NOMO-1 treated with DMSO at 0.1 percent for 48 hours (cell line): ENCODE measurements at regions not wholly inside any gene's neighbourhood (a gene's known extent, or its start where the extent isn't known, plus 50 kb on each side); places are given as distances from the start of the nearest gene placed in this dataset.

ENCODE experiments used
- DNase-seq: peaks from one replicate; lab custom pipeline; 2025; ENCODE audit not compliant: unreplicated experiment; lab: John Stamatoyannopoulos, UW

- DNase-seq: no peak
These were observed 601.7 kb upstream of the VSTM2A start for GRCh38 chr7:53940483-53940882.

- no peak for DNase-seq
These were observed 594.4 kb upstream of the VSTM2A start for GRCh38 chr7:53947732-53948131.

- DNase-seq: no peak
These were observed 576.5 kb upstream of the VSTM2A start for GRCh38 chr7:53965716-53966115.

- no peak for DNase-seq
These were observed 558.7 kb upstream of the VSTM2A start for GRCh38 chr7:53983480-53983879.

DNA sequence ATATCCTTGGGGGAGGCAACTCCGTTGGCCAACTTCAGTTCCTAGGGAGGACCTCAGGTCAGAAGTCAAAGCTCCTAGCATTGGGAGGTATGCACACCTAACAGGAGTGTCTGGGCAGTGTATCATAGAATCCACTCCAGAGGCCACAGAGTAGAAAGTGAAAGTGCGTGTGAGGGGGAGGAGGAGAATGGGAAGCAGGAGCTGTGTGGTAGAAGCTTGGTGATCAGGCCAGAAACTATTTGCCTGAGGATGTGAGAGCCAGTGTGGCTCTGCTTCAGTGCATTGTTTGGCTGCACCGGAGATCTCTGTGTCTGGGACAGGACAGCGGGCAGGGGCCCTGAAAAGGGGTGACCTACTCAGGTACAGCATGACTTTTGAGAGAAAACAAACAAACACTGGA lies 557.4 kb upstream of the VSTM2A start:
- DNase-seq: no peak

- DNase-seq: no peak
These were observed 553.8 kb upstream of the VSTM2A start for GRCh38 chr7:53988376-53988775.

- DNase-seq: no peak
These were observed 549.0 kb upstream of the VSTM2A start for GRCh38 chr7:53993224-53993623.

DNA sequence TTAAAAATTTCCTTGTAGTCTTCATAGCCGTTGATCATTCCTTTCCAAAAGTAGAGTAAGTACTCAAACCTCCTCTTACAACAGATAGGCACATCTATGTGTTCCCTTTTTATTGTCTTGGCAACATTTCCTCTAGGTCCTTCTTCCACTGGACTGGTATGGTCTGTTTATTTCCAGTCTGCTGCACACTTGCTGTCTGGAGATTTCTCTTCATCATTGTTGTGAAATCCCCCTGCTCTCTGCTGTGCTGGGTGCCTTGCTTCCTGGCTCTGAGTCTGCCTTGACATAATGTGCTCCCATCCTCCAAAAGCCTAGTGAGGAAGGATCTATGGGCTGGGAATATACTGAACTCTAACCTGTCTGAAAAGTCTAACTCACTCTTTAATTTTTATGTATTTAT lies 545.3 kb upstream of the VSTM2A start:
- no peak for DNase-seq

DNA sequence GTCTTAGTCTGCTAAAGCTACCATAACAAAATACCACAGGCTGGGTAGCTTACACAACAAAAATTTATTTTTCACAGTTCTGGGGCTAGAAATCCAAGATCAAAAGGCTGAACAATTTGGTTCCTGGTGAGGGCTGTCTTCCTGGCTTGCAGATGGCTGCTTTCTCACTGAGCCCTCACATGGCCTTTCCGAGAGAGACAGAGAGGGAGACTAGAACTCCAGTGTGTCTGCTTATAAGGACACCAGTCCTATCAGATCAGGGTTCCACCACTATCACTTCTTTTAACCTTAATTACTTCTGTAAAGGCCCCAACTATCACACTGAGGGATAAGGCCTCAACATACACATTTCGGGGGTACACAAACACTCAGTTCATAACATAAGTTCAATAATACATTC lies 527.4 kb upstream of the VSTM2A start:
- no peak for DNase-seq

DNA sequence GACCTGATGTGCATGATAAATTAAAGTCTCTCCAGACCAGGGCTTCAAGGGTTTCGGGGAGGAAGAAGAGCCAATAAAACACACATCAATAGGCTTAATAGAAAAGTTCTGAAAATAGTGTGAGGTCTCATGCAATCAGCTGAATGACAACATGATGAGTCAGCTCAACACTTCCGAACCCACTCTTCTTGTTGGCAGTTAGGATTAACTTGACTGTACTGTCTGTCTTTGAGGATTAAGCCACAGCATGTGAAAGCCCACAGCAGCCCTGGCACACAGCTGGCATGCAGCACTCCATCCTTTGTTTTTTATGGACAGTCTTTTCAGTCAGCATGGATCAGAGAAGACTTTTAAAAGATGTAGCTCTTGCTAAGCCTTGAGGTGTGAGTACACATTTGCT lies 526.9 kb upstream of the VSTM2A start:
- DNase-seq: no peak

- no peak for DNase-seq
These were observed 504.3 kb upstream of the VSTM2A start for GRCh38 chr7:54037873-54038272.

DNA sequence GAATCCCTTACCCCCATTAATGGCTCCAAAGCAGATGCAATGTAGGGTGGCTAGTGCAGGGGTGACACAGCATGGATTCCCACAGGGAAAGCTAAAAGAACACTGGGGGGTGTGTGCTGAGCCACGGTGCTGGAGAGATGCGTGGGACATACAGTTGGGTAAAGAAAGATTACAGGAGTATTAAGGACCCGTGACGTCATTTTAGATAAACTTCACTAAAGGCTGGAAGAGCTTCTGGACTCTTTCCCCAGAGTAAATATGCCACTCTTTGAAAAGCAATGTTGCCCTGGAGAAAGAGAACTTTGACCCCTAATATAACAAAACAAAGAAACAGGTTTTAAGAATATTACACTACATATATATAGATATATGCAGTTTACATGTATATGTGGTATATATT lies 481.5 kb upstream of the VSTM2A start:
- no peak for DNase-seq

DNA sequence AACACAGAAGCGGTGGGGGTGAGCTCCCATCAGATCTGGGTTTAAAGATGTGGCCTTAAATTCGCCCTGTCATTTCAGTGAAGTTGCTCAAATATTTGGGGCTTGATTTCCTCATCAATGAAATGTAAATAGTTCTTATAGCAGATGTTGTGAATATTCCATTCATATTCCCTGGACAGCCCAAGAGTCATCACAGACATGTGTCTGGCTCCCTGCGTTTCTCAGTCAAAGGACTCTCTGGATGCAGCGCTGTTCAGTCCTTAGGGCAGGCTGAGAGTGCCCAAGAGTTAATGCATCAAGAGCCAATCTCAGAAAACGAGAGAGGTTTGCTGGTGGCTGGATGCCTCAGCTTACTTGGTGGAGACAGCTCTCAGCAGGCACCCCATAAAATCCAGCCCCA lies 475.5 kb upstream of the VSTM2A start:
- DNase-seq: no peak

DNA sequence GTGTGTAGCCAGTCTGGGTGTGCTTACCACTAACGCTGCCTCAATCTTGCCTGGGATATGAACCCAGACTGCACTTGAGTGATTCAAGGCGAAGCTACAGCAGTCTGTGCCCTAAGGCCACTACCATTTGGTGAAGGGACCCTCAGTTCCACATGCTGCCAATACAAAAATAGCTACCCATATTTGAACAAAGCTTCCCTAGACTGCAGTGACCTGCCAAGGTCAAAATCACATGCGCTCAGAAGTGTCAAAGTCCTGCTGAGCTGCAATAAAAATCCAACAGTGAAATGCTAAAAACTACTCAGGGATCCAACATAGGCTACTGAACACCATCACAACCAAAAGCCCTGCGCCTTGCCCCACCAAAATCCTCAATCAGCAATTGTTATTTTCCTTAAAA lies 472.3 kb upstream of the VSTM2A start:
- DNase-seq: no peak

DNA sequence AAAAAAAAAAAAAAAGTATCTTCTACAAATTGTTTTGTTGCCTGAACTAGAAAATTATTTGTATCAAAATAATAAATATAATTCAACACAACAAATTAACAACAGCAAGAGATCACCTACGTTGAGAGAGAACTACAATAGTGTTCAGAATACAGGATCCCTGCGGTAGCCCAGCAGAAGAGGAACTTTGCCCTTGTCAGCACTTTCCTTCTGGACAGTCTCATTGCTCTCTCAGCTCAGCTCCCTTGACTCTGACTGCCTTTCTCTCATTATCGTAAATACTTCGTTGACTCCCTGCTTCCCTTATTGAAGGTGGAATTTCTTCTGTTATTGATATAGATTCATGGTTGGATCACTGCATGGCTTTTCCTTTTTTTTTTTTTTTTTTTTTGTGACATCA lies 469.5 kb upstream of the VSTM2A start:
- no peak for DNase-seq

- DNase-seq: no peak
These were observed 465.6 kb upstream of the VSTM2A start for GRCh38 chr7:54076616-54077015.

- DNase-seq: no peak
These were observed 461.6 kb upstream of the VSTM2A start for GRCh38 chr7:54080525-54080924.

- no peak for DNase-seq
These were observed 461.2 kb upstream of the VSTM2A start for GRCh38 chr7:54080971-54081370.

GRCh38 chr7:54084340-54084739 lies 457.8 kb upstream of the VSTM2A start:
- DNase-seq: no peak

GRCh38 chr7:54090652-54091213 lies 451.4 kb upstream of the VSTM2A start:
- DNase-seq: no peak

GRCh38 chr7:54091322-54091721 lies 450.9 kb upstream of the VSTM2A start:
- no peak for DNase-seq

DNA sequence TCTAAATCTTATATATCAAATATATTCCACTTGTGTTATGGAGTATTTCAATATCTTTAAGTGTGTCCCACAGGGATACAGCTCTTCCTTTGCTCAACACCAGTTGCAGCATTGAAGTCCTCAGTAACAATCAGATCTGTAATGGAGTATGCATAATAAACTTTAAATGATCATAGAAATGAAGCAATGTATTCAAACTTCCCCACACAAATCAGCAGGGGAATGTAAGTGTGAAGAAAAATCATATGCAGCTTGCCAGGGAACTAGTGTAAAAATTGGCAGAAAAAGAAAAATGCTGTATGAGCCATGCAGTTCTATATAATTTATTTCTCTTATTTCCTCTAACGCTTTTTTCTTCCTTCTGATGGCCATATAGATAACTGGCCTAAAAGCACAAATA lies 444.3 kb upstream of the VSTM2A start:
- no peak for DNase-seq

- DNase-seq: no peak
These were observed 432.7 kb upstream of the VSTM2A start for GRCh38 chr7:54109501-54109900.
